AG09319 (cell line): ENCODE measurements at regions not wholly inside any gene's neighbourhood (a gene's known extent, or its start where the extent isn't known, plus 50 kb on each side); places are given as distances from the start of the nearest gene placed in this dataset.

Source experiments
- DNase-seq: peaks from one replicate; pipeline ENCODE4 v3.0.0-alpha.2; 2010; ENCODE audit warnings: low read depth; ENCODE audit errors: extremely low read depth
- TF ChIP-seq, protein P1 (sequence below): IDR thresholded peaks from 2 replicates; pipeline ENCODE4 v1.5.1; 2011; ENCODE audit warnings: low read depth, mild to moderate bottlenecking, inconsistent platforms, low read length, moderate library complexity

DNA sequence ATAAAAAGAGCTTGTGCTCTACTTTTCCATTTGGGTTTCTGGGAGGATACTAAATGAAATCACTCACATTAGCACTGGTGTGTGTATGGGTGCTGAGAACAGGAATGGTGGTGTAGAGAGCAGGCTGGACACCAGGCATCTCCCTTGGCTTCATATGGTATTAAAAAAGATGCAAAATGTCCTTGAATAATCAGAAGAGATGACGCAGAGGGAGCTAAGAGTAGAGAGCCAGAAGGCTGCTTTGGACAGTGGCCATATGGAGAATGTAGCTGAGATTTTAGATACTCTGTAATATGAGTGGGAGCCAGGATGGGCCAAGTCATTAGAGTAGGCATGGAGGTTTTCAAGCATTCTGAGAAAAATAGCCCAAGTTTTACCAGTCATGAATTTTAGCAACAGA, 112.3 kb upstream of the ZRANB2 start:
- TF ChIP-seq, protein P1, sequence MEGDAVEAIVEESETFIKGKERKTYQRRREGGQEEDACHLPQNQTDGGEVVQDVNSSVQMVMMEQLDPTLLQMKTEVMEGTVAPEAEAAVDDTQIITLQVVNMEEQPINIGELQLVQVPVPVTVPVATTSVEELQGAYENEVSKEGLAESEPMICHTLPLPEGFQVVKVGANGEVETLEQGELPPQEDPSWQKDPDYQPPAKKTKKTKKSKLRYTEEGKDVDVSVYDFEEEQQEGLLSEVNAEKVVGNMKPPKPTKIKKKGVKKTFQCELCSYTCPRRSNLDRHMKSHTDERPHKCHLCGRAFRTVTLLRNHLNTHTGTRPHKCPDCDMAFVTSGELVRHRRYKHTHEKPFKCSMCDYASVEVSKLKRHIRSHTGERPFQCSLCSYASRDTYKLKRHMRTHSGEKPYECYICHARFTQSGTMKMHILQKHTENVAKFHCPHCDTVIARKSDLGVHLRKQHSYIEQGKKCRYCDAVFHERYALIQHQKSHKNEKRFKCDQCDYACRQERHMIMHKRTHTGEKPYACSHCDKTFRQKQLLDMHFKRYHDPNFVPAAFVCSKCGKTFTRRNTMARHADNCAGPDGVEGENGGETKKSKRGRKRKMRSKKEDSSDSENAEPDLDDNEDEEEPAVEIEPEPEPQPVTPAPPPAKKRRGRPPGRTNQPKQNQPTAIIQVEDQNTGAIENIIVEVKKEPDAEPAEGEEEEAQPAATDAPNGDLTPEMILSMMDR: no peak
- DNase-seq: no peak

DNA sequence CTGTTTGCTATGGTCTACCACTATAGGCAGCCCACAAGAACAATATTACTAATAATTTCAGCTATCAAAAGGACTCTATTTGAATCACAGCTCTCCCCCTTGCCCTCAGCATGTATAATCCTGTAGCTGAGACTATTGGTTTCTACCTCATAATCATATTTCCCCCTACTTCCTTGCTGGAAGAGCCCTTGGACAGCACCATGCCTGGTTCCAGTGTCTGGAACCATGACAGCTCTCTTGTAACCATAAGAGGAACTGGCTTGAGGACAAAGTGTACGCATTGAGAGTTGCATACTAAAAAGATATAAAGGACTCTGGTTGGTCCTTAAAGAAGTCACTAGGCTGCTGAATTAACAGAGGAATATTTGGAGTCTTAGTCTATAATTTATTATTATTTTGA, 110.7 kb upstream of the ZRANB2 start:
- DNase-seq: no peak
- TF ChIP-seq, protein P1: no peak

DNA sequence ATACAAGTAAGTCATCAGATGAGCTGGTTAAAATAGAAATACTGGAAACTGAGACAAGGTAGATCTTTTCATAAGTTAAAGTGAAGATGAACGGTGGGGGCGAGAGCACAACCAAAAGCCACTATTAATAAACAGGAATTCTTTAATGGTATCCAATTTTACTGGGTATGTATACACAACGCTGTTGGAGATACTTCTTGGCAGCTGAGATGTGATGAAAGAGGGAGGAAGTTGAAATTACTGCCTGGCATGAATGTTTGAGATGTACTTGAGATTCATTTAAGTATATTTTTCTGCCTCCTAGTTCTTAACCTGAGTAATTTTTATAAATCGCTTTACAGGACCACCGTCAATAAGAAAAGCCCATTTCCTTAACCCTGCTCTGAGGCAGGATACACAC, 110.0 kb upstream of the ZRANB2 start:
- no peak for DNase-seq
- TF ChIP-seq, protein P1: no peak

DNA sequence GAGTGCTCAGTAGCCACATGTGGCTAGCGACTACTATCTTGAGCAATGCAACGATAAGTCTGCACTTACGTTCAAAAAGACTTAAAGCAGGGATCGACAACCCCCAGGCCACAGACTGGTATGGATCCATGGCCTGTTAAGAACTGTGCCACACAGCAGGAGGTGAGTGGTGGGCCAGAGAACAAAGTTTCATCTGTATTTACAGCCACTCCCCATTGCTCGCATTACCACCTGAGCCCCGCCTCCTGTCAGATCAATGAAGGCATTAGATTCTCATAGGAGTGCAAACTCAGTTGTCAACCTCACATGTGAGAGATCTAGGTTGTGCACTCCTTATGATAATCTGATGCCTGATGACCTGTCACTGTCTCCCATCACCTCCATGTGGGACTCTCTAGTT, 103.6 kb upstream of the ZRANB2 start:
- TF ChIP-seq, protein P1: no peak
- DNase-seq: no peak

DNA sequence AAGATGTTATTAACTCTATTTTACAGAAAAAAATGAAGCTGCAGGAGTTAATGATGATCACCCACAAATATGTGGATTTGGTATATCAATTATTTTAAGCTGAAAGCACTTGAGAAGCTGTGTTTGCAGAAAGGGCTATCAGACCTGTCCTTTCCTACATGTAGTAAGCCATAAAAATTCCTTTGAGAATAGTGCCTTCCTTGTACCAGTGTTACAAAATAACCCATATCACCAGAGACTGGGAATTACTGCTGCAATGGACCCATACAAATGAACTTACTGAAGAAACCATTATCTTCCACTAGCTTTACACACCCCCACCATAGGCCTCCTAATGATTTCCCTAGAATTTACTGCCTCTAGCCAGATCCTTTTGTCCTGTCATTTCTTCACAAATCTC, 99.2 kb upstream of the ZRANB2 start:
- no peak for DNase-seq
- TF ChIP-seq, protein P1: no peak

DNA sequence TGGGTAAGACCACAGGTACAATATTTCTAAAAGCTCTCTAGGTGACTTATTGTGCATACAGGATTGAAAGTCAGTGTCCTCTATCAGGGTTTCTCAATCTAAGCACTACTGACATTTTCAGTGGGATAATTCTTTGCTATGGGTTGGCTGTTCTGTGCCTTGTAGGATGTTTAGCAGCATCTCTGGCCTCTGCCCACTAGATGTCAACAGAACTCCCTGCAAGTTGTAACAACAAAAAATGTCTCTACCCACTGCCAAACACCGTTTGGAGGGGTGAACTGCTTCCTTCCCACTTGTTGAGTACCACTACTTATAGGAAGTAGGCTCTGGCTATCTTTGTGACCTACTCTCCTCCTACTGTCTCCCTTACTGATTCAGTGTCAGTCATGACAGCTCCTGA, 90.1 kb upstream of the ZRANB2 start:
- TF ChIP-seq, protein P1: no peak; the same call in 1 of the 2 replicates
- DNase-seq: no peak

DNA sequence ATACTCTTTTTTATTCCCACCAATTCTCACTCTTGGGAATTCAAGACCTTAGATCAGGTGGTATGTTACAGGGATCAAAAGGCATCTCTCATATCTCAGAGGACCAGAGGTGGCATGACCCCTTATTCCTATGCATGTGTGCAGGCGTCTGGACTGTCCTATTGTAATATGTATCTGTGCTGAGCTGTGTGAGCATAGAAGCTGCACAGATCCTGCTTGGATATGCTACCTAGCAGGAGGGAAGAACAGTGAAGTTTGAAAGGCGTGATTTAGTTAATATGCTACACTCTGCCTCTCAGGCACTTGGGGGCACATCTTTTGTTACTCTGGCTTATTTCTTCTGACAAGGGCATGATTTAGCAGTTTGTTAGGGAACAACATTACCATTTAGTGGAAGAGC, 86.7 kb upstream of the ZRANB2 start:
- DNase-seq: no peak
- TF ChIP-seq, protein P1: no peak
